GM23248 (cell line): ENCODE measurements at regions not wholly inside any gene's neighbourhood (a gene's known extent, or its start where the extent isn't known, plus 50 kb on each side); places are given as distances from the start of the nearest gene placed in this dataset.
A peak's percentile ranks its signal among the peaks of the same experiment; 100 is the strongest.

ENCODE experiments used
- DNase-seq: peaks from one replicate; pipeline ENCODE4 v3.0.0-alpha.2; 2015
- H2AFZ ChIP-seq: fragments of 200-600 bp; sonication (generic); 2 replicates; pipeline ENCODE4 v1.6.1; 2016; ENCODE audit warnings: antibody characterized with exemption
- H3F3A ChIP-seq: fragments of 200-600 bp; sonication (generic); 2 replicates; pipeline ENCODE4 v1.6.1; 2016; ENCODE audit warnings: mild to moderate bottlenecking, antibody characterized with exemption, mixed run types; ENCODE audit not compliant: insufficient read depth
- H3K27ac ChIP-seq: fragments of 200-600 bp; sonication (generic); 2 replicates; pipeline ENCODE4 v1.5.1; 2016; ENCODE audit warnings: mild to moderate bottlenecking
- H3K27me3 ChIP-seq: fragments of 200-600 bp; sonication (generic); replicated peaks from 2 replicates; pipeline ENCODE4 v1.6.1; 2016; ENCODE audit warnings: mild to moderate bottlenecking; ENCODE audit not compliant: insufficient read depth
- H3K36me3 ChIP-seq: fragments of 200-600 bp; sonication (generic); 2 replicates; pipeline ENCODE4 v1.6.1; 2016; ENCODE audit warnings: low read depth, mild to moderate bottlenecking
- H3K4me1 ChIP-seq: fragments of 200-600 bp; sonication (generic); 2 replicates; pipeline ENCODE4 v1.6.1; 2016; ENCODE audit warnings: mild to moderate bottlenecking; ENCODE audit not compliant: insufficient read depth
- H3K4me2 ChIP-seq: fragments of 200-600 bp; sonication (generic); one replicate; pipeline ENCODE4 v1.6.1; 2016; ENCODE audit warnings: mild to moderate bottlenecking; ENCODE audit not compliant: unreplicated experiment
- H3K4me3 ChIP-seq: fragments of 200-600 bp; sonication (generic); 2 replicates; pipeline ENCODE4 v1.5.1; 2016; ENCODE audit warnings: mild to moderate bottlenecking
- H3K79me2 ChIP-seq: fragments of 200-600 bp; sonication (generic); 2 replicates; pipeline ENCODE4 v1.6.1; 2016; ENCODE audit warnings: mild to moderate bottlenecking; ENCODE audit not compliant: insufficient read depth
- H3K9ac ChIP-seq: fragments of 200-600 bp; sonication (generic); 2 replicates; pipeline ENCODE4 v1.6.1; 2016; ENCODE audit warnings: mild to moderate bottlenecking
- H3K9me2 ChIP-seq: fragments of 200-600 bp; sonication (generic); 2 replicates; pipeline ENCODE4 v1.6.1; 2016; ENCODE audit warnings: mixed run types, mild to moderate bottlenecking, moderate library complexity; ENCODE audit not compliant: insufficient read depth
- H3K9me3 ChIP-seq: fragments of 200-600 bp; sonication (generic); one replicate; pipeline ENCODE4 v1.6.1; 2017; ENCODE audit warnings: low read depth
- H4K20me1 ChIP-seq: fragments of 200-600 bp; sonication (generic); 2 replicates; pipeline ENCODE4 v1.6.0; 2016; ENCODE audit not compliant: insufficient read depth
- EZH2 ChIP-seq: fragments of 200-600 bp; sonication (generic); IDR thresholded peaks from 2 replicates; pipeline ENCODE4 v1.6.1; 2018; ENCODE audit warnings: antibody characterized with exemption, mild to moderate bottlenecking; ENCODE audit not compliant: insufficient read depth, poor library complexity, severe bottlenecking
- EZH2phosphoT487 ChIP-seq: fragments of 200-600 bp; sonication (generic); IDR thresholded peaks from 2 replicates; pipeline ENCODE4 v1.6.1; 2018; ENCODE audit warnings: antibody characterized with exemption, moderate library complexity, mild to moderate bottlenecking, low read depth; ENCODE audit not compliant: insufficient read depth
- WGBS, 2 experiments: methylation state at CpG; one replicate each; pipeline ENCODE4 v1.1.6; 2015 to 2017; ENCODE audit warnings: low lambda C conversion rate in 2 of 2, low coverage in 1 of 2; ENCODE audit errors: missing lambda C conversion rate in 2 of 2; 5-methylcytosine and 5-hydroxymethylcytosine counted together
- in situ Hi-C: fragments of 300-500 bp; cut with MboI; formaldehyde crosslinking; loops from 2 replicates; pipeline ENCODE4 v1.15.0; 2020

- no peaks in the 10 kb centered on the region for H3K79me2 ChIP-seq
- no peak overlapping the region for H3K27ac ChIP-seq
- H3K4me2 ChIP-seq = no peak overlapping the region
- H3K4me3 ChIP-seq = no peak overlapping the region
- no peaks in the 10 kb centered on the region for H3K9me3 ChIP-seq
- H3F3A ChIP-seq = no peaks in the 10 kb centered on the region
- in situ Hi-C loops = no loop called here
- no peaks in the 10 kb centered on the region for H3K9me2 ChIP-seq
- H3K36me3 ChIP-seq = no peaks in the 10 kb centered on the region
- no peak for TF ChIP-seq EZH2phosphoT487
- no peak for TF ChIP-seq EZH2
- no peaks in the 10 kb centered on the region for H3K27me3 ChIP-seq
- H3K4me1 ChIP-seq = no peaks in the 10 kb centered on the region
- peak; percentile 1 for DNase-seq
- 0 to 3% methylated on average over 1 of the region's 1 CpG for WGBS, 2 experiments
- no peak overlapping the region for H2AFZ ChIP-seq
- no peaks in the 10 kb centered on the region for H4K20me1 ChIP-seq
- no peak overlapping the region for H3K9ac ChIP-seq
Observed at GRCh38 chr14:41476526-41476925, 130.2 kb upstream of the LRFN5 start.

- Histone ChIP-seq H3F3A (no peaks in the 10 kb centered on the region), H2AFZ (no peak overlapping the region), H3K79me2 (no peaks in the 10 kb centered on the region), H3K9ac (no peak overlapping the region), H3K27me3 (no peaks in the 10 kb centered on the region), H3K27ac (no peak overlapping the region), H4K20me1 (no peaks in the 10 kb centered on the region), H3K4me2 (no peak overlapping the region), H3K4me3 (no peak overlapping the region), H3K9me3 (no peaks in the 10 kb centered on the region), H3K4me1 (no peaks in the 10 kb centered on the region), H3K36me3 (no peaks in the 10 kb centered on the region), H3K9me2 (no peaks in the 10 kb centered on the region)
- TF ChIP-seq EZH2 (no peak), EZH2phosphoT487 (no peak)
- no peak for DNase-seq
- in situ Hi-C loops = no loop called here
Observed at GRCh38 chr14:41461380-41461779, 145.3 kb upstream of the LRFN5 start.

GRCh38 chr14:41457393-41457792, 149.3 kb upstream of the LRFN5 start:
- WGBS, 2 experiments = 38 to 44% methylated on average over 1 of the region's 1 CpG
- no peaks in the 10 kb centered on the region for H3K9me2 ChIP-seq
- no peaks in the 10 kb centered on the region for H4K20me1 ChIP-seq
- no peaks in the 10 kb centered on the region for H3K79me2 ChIP-seq
- in situ Hi-C loops = no loop called here
- H3K9me3 ChIP-seq = no peaks in the 10 kb centered on the region
- no peaks in the 10 kb centered on the region for H3F3A ChIP-seq
- H2AFZ ChIP-seq = no peak overlapping the region
- TF ChIP-seq EZH2 (no peak), EZH2phosphoT487 (no peak)
- H3K27ac ChIP-seq = no peak overlapping the region
- H3K27me3 ChIP-seq = no peaks in the 10 kb centered on the region
- no peaks in the 10 kb centered on the region for H3K4me1 ChIP-seq
- no peak overlapping the region for H3K4me2 ChIP-seq
- H3K36me3 ChIP-seq = no peaks in the 10 kb centered on the region
- no peak overlapping the region for H3K4me3 ChIP-seq
- H3K9ac ChIP-seq = no peak overlapping the region
- DNase-seq = no peak

DNA sequence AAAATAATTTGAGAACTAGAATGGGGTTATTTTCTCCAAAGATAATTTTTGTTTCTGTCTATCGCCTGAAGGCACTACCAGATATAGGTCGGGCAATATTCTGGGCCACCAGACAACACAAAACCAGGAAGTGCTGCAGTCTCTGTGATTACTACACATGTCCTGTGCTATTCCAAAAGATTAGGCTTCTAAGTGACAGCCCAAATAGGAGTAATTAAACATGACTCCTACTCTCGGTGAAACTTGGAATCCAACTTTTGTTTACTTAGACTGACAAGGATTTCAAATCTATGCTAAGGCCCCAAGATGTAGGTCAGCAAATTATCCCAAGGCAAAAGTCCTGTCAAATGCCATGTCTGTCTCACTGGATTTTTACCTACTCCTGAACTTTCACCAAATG, 157.6 kb upstream of the LRFN5 start:
- H3K9ac ChIP-seq = no peak overlapping the region
- no peaks in the 10 kb centered on the region for H3K9me2 ChIP-seq
- in situ Hi-C loops = no loop called here
- H3K4me2 ChIP-seq = no peak overlapping the region
- no peak overlapping the region for H3K4me3 ChIP-seq
- H3K27ac ChIP-seq = no peak overlapping the region
- DNase-seq = no peak
- H3F3A ChIP-seq = no peaks in the 10 kb centered on the region
- H3K9me3 ChIP-seq = no peaks in the 10 kb centered on the region
- TF ChIP-seq EZH2phosphoT487 = no peak
- no peak for TF ChIP-seq EZH2
- 18 to 19% methylated on average over 3 of the region's 3 CpGs for WGBS, 2 experiments
- H4K20me1 ChIP-seq = no peaks in the 10 kb centered on the region
- H2AFZ ChIP-seq = no peak overlapping the region
- no peaks in the 10 kb centered on the region for H3K79me2 ChIP-seq
- no peaks in the 10 kb centered on the region for H3K36me3 ChIP-seq
- H3K4me1 ChIP-seq = no peaks in the 10 kb centered on the region
- no peaks in the 10 kb centered on the region for H3K27me3 ChIP-seq

GRCh38 chr14:41446008-41446407, 160.7 kb upstream of the LRFN5 start:
- no peaks in the 10 kb centered on the region for H3K9me3 ChIP-seq
- DNase-seq = no peak
- no peaks in the 10 kb centered on the region for H3K9me2 ChIP-seq
- H3K27ac ChIP-seq = no peak overlapping the region
- WGBS, 2 experiments = 7 to 10% methylated on average over 2 of the region's 2 CpGs
- no peak overlapping the region for H3K4me2 ChIP-seq
- H3F3A ChIP-seq = no peaks in the 10 kb centered on the region
- no peaks in the 10 kb centered on the region for H3K36me3 ChIP-seq
- in situ Hi-C loops = no loop called here
- no peak overlapping the region for H2AFZ ChIP-seq
- no peaks in the 10 kb centered on the region for H4K20me1 ChIP-seq
- H3K27me3 ChIP-seq = no peaks in the 10 kb centered on the region
- H3K4me3 ChIP-seq = no peak overlapping the region
- H3K79me2 ChIP-seq = no peaks in the 10 kb centered on the region
- no peaks in the 10 kb centered on the region for H3K4me1 ChIP-seq
- TF ChIP-seq EZH2 (no peak), EZH2phosphoT487 (no peak)
- H3K9ac ChIP-seq = no peak overlapping the region
